Parathyroid adenoma (tissue), 2 donors: ENCODE measurements at regions not wholly inside any gene's neighbourhood (a gene's known extent, or its start where the extent isn't known, plus 50 kb on each side); places are given as distances from the start of the nearest gene placed in this dataset.

ENCODE experiments used
- H2AFZ ChIP-seq: fragments of 300-600 bp; sonication (generic); one replicate; pipeline ENCODE4 v1.7.0; 2017; ENCODE audit warnings: antibody characterized with exemption, mild to moderate bottlenecking
- H3K27ac ChIP-seq: fragments of 300-600 bp; sonication (generic); one replicate; pipeline ENCODE4 v1.7.0; 2017
- H3K27me3 ChIP-seq: fragments of 300-600 bp; sonication (generic); one replicate; pipeline ENCODE4 v1.7.0; 2017; ENCODE audit warnings: low read length; ENCODE audit not compliant: control insufficient read depth, insufficient read depth
- H3K36me3 ChIP-seq: fragments of 300-600 bp; sonication (generic); one replicate; pipeline ENCODE4 v1.7.0; 2017; ENCODE audit warnings: low read length; ENCODE audit not compliant: control insufficient read depth, insufficient read depth
- H3K4me1 ChIP-seq: fragments of 300-600 bp; sonication (generic); one replicate; pipeline ENCODE4 v1.7.0; 2017; ENCODE audit warnings: control low read depth
- H3K4me2 ChIP-seq: fragments of 300-600 bp; sonication (generic); one replicate; pipeline ENCODE4 v1.7.0; 2017; ENCODE audit warnings: low read length
- H3K4me3 ChIP-seq: fragments of 300-600 bp; sonication (generic); one replicate; pipeline ENCODE4 v1.7.0; 2017; ENCODE audit warnings: low read depth, low read length
- H3K79me2 ChIP-seq: fragments of 300-600 bp; sonication (generic); one replicate; pipeline ENCODE4 v1.7.0; 2017; ENCODE audit warnings: control low read depth
- H3K9ac ChIP-seq: fragments of 300-600 bp; sonication (generic); one replicate; pipeline ENCODE4 v1.7.0; 2017; ENCODE audit warnings: mild to moderate bottlenecking
- H3K9me3 ChIP-seq: fragments of 300-600 bp; sonication (generic); one replicate; pipeline ENCODE4 v1.7.0; 2017; ENCODE audit warnings: low read length; ENCODE audit not compliant: control insufficient read depth
- CTCF ChIP-seq: fragments of 300-600 bp; sonication (generic); IDR thresholded peaks from one replicate; pipeline ENCODE4 v1.7.0; 2017; ENCODE audit warnings: antibody characterized with exemption, mild to moderate bottlenecking
- donor health status: primary hyperparathyroidism.

GRCh38 chr1:38344716-38345115 is 298.1 kb upstream of the POU3F1 start:
- H3K4me3 ChIP-seq = no peak overlapping the region
- no peak overlapping the region for H3K27ac ChIP-seq
- no peak overlapping the region for H3K4me2 ChIP-seq
- H3K9me3 ChIP-seq = peaks cover 5% of the 10 kb centered on the region
- no peaks in the 10 kb centered on the region for H3K79me2 ChIP-seq
- no peak overlapping the region for H2AFZ ChIP-seq
- H3K36me3 ChIP-seq = no peaks in the 10 kb centered on the region
- H3K4me1 ChIP-seq = no peaks in the 10 kb centered on the region
- no peaks in the 10 kb centered on the region for H3K27me3 ChIP-seq
- H3K9ac ChIP-seq = no peak overlapping the region
- TF ChIP-seq CTCF = no peak

GRCh38 chr1:38341694-38342093 is 295.1 kb upstream of the POU3F1 start:
- H3K27me3 ChIP-seq = no peaks in the 10 kb centered on the region
- no peaks in the 10 kb centered on the region for H3K79me2 ChIP-seq
- peaks cover 5% of the 10 kb centered on the region for H3K9me3 ChIP-seq
- H3K27ac ChIP-seq = no peak overlapping the region
- H3K4me3 ChIP-seq = no peak overlapping the region
- H2AFZ ChIP-seq = no peak overlapping the region
- H3K4me2 ChIP-seq = no peak overlapping the region
- H3K4me1 ChIP-seq = no peaks in the 10 kb centered on the region
- H3K36me3 ChIP-seq = no peaks in the 10 kb centered on the region
- H3K9ac ChIP-seq = no peak overlapping the region
- no peak for TF ChIP-seq CTCF

- H3K79me2 ChIP-seq = no peaks in the 10 kb centered on the region
- H3K9ac ChIP-seq = no peak overlapping the region
- H3K27me3 ChIP-seq = no peaks in the 10 kb centered on the region
- no peak overlapping the region for H3K4me2 ChIP-seq
- TF ChIP-seq CTCF = no peak
- peaks cover 2% of the 10 kb centered on the region for H3K9me3 ChIP-seq
- no peak overlapping the region for H3K4me3 ChIP-seq
- no peaks in the 10 kb centered on the region for H3K36me3 ChIP-seq
- no peak overlapping the region for H3K27ac ChIP-seq
- no peak overlapping the region for H2AFZ ChIP-seq
- H3K4me1 ChIP-seq = no peaks in the 10 kb centered on the region
Observed at GRCh38 chr1:38340409-38340808, 293.8 kb upstream of the POU3F1 start.

GRCh38 chr1:38337711-38338110 is 291.1 kb upstream of the POU3F1 start:
- Histone ChIP-seq H3K36me3 (no peaks in the 10 kb centered on the region), H3K4me3 (no peak overlapping the region), H3K27ac (no peak overlapping the region), H3K9ac (no peak overlapping the region), H3K27me3 (no peaks in the 10 kb centered on the region), H3K4me1 (no peaks in the 10 kb centered on the region), H3K4me2 (no peak overlapping the region), H3K9me3 (no peaks in the 10 kb centered on the region), H3K79me2 (no peaks in the 10 kb centered on the region), H2AFZ (no peak overlapping the region)
- no peak for TF ChIP-seq CTCF

GRCh38 chr1:38336961-38337360 is 290.4 kb upstream of the POU3F1 start:
- Histone ChIP-seq H3K79me2 (no peaks in the 10 kb centered on the region), H3K9me3 (no peaks in the 10 kb centered on the region), H2AFZ (no peak overlapping the region), H3K4me3 (no peak overlapping the region), H3K4me2 (no peak overlapping the region), H3K27me3 (no peaks in the 10 kb centered on the region), H3K9ac (no peak overlapping the region), H3K4me1 (no peaks in the 10 kb centered on the region), H3K36me3 (no peaks in the 10 kb centered on the region), H3K27ac (no peak overlapping the region)
- no peak for TF ChIP-seq CTCF
